HG02610 (cell line): ENCODE measurements at regions not wholly inside any gene's neighbourhood (a gene's known extent, or its start where the extent isn't known, plus 50 kb on each side); places are given as distances from the start of the nearest gene placed in this dataset.

Experiments
- ATAC-seq: cut with Tn5 transposase; IDR thresholded peaks from one replicate; pipeline ENCODE4 v1.9.1; 2021; ENCODE audit warnings: mild to moderate bottlenecking, moderate library complexity; ENCODE audit not compliant: unreplicated experiment

DNA sequence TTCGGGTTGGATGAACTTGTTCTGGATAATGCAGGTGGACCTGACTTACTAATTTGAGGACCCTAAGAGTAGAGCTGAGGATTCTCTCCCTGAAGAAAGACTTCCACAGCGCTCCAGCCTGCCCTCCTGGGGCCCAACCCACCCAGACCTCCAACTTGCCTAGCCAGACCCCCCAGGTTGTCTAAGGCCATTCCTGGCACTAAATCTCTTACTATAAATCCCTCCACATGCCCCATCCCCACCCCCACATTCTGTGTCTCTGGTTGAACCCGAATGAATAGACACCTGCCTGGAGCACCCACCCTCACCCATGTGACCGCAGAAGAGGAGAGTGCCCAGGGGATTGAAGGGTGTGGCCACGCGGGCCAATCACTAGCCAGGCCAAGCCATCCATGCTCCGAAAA is 1480.0 kb downstream of the TBC1D22A start:
- no peak for ATAC-seq

DNA sequence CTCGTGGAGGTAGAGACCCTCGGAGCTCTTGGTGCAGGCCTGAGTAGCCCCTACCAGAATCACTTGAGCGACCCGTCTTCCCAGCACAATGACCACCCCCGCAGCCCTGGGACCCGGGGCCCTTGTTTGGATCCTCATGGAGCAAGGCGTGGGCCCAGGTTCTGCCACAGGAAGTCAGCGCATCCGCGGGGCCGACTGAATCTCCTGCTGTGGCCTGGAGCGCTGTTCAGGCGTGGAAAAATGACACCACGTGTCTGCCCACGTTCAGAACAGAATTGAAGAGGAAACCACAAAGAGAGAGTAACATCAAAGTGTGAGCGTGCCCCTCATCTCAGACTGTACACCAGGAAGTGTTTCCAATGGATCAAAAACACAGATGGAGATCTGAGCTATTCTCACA is 1479.2 kb downstream of the TBC1D22A start:
- no peak for ATAC-seq

DNA sequence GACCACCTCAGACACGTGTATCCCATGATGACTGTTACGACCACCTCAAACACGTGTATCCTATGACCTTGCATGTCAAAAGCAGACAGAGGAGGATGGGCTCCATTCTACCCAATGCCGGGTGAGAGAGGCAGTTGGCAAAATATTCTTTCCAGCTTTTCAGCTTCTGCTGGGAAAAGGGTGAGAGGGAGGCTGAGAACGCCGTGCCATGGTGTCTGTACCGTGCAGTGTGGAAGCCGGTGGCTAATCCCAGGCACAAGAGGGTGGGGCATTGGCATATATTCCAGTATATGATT is 1478.4 kb downstream of the TBC1D22A start:
- no peak for ATAC-seq

DNA sequence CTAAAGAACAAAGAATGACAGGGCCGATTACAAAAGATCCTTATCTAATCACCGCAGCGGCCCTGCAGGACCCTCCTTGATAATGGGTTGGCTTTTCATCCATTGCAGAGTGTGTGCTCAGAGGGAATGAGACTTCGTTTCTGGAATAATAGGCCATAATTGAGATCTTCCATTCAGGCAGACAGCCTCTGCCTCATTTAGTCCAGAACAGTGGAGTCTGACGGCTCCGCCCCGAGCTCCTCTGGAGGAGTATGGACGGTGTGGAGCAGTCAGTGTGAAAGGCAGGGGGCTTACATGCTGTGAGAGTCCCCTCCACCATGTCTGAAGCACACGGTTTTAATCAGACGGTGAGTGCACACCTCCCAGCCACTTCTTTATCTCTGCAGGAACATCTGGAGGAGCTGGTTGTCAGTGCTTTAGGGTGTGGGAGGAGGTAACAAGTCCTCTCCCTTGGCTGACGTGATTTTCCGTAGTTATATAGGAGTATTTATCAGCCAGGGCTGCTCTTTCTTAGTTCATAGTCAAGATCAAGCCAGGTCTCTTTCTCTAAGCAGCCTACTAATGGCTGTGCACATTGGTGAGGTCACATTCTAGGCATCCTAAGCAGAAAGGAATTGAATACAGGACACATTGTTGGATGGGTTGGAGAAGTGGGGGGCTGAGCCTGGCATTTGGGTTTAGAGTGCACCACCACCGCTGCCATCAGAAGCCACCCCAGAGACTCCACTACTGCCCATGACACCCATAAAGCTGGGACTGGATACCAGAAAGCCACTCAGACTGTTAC is 1477.9 kb downstream of the TBC1D22A start:
- ATAC-seq, result no peak

DNA sequence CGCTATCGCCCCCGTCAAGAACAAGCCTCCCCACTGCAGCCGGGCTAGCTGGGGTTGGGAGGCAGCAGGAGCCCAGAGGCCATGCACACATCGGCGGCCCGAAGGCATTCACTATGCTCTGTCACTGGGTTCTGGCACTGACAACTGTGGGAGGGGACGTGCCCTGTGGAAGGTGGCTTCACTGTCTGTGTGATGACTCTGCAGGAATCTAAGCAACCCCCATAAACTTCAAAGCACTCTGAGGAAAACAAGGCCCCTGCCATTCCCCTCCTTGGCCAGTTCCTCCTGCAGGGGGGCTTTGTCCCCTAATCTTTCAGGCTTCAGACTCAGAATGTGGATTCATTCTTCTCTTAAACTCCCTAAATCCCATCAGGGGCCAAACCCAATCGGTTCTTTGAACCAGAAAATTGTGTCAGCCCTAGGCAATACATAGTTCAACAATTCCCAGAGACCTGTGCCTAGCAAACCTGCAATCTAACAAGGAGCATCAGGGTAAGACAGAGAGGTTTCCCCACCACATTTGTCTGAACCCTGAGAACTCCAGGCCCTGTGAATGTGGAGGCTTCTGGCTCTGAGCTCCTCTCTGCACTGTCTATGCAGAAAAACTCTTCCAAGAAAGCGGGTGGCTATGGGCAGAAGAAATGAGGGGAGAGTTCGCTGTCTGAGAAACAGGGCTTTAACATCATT is 1477.2 kb downstream of the TBC1D22A start:
- no peak for ATAC-seq

DNA sequence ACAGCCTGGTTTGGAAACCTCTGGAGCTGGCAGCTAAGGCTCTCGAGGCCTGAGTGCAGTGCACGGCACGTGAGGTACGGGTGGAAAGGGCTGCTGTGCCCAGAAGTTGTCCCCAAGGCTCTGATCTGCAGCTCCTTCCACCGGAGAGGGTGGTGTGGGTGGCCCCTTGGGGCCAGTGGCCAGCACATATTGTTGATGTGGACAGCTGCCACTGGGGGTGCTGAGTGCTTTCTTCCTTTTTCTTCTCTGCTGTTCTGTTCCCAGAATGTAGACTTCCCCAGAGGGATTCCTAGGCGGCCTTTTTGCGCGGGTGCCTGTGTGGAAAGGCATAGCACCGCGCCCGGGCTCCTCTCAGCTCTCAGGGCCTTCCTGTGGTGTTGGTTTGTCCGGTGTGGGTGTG is 1476.5 kb downstream of the TBC1D22A start:
- no peak for ATAC-seq

DNA sequence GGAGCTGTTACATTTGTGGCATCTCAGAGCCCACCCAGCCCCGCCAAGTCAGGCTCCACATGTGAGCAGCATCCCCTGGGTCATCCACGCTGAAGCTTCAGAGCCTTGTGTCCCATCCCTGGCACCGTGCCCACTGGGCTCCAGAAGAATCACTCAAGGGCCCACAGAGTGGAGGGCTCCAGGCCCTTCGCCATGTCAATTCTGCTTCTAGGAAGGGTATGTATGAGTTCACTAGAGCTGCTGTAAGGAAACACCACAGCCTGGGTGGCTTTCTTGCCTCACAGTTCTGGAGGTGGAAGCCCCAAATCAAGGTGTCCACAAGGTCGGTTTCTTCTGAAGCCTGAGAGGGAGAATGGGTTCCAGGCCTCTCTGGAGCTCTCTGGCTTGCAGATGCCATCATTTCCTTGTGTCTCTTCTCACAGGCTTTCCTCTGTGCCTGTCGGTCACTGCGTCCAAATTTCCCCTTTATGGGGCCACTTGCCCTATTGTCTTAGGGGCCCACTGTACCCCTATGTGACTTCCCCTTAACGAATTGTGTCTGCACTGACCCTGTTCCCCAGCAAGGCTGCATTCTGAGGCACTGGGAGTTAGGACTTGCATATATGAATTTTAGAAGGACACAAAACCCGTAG is 1476.0 kb downstream of the TBC1D22A start:
- no peak for ATAC-seq

DNA sequence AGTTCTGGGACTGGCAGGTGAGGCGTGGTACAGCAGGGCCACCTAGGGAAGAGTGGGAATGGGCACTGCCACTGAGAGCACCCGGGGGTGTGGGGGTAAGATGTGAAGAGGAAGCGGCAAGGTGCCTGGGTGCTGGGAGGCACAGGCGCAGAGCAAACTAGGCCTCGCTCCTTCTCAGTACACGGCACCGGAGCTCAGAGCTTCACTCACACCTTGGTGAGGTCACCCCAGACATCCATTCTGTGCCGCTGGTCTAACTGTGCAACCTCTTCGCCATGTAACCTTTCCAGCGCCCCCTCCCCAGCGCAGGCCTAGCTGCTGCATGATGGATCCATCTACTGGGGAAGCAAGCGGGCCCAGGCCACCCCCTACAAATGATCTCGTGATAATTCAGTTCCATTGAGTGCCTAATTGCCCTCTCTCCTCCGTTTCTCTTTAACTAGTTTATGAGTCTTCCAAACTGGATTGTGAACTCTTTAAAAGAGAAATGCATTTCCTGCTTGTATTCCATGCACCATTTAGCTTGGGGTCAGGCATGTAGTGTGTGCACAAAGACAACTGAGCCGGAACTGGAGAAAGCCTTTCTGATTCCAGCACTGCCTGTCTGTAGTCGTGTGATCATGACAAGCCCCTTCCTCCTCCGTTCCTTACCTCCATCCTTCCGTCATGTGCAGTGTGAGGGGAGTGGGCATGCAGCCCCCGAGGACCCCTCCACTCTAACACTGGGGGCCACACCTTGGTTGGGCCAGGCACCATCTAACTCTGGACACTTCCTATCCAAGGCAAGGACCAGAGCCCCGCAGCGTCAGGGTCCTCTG is 1475.2 kb downstream of the TBC1D22A start:
- ATAC-seq, result no peak

DNA sequence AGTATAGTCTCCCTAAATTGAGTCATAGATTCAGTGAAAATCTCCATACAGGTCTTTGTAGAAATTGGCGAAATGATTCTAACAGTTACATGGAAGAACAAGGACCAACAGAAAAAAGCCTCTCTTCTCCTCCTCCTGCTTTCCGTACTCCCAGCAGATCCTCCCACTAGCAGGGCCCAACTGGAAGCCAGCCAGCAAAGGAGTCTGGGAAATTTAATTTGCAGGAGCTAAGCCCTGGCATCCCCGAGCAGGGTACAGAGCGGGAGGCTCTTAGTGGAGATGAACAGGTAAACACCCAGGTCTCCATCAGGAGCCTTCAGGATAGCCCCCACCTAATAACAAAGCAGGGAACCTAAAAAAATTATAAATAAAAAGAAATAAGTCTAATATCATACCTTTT is 1473.8 kb downstream of the TBC1D22A start:
- ATAC-seq, result no peak

DNA sequence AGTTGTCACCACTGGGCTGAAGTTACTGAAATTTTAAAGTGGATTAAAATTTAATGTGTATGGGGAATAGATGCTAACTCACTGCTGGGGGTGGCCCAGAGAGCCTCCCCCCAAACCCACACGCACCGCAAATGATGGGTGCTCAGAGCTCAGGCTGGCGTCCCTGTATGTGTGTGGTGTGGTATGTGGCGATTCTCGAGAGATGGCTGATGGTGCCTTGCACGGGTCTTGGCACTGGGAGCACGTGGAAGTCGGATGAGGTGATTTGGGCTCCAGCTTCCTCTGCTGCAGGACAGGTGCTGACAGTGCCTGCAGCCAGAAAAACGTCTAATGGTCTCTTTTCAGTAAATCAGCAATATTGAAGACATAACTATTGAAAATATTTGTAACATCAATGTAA is 1473.3 kb downstream of the TBC1D22A start:
- ATAC-seq, result no peak

DNA sequence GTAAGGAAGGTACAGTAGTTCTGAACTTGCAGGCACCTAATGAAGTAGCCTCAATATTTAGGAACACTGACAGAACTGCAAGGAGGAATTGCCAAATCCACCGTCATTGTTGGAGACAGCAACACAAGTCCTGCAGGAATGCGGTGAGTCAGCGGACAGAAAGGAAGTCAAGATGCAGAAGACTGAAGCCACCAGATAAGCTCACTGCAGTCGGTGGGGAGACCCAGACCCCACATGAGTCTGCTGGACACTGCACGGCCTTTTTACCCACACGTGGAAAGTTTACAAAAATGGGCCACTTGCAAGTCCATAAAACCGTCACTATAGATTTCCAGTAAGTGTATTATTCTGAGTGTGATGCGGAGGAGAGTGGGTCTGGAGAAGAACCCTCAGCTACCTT is 1471.6 kb downstream of the TBC1D22A start:
- ATAC-seq, result no peak

DNA sequence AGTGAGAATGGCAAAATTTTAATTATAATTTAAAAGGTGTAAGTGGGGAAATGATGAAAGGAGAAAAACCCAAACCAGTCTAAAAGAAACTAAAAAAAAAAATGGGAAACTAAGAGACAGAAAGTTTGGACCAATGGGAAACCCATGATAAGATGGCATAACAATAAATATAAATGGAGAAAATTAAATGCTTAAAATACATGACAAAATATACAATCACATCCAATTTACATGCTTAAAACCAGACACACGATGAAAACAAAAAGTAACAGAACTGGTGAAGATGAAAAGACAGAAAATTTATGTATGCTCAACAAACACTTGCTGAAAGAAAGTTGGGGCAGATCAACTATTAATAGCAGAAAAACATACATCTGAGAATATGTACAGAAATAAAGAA is 1471.1 kb downstream of the TBC1D22A start:
- no peak for ATAC-seq

DNA sequence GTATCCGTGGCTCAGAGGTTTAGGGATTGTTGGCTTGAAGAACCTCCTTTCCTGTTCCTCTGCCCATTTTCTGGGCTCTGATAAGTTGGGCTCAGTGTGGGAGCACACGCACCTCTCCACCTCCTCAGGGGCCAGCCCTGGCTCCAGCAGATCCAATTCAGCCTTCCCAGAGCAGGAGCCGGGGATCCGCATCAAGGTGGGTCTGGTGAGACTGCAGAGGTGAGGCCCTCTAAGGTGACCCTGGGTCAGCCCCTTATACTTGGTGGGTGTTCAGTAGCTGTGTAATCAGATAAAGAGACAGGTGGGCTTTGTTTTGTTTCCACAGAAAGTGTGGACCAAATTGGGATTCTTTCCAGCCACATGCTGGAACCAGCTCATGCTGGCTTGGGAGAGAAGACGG is 1466.0 kb downstream of the TBC1D22A start:
- no peak for ATAC-seq

DNA sequence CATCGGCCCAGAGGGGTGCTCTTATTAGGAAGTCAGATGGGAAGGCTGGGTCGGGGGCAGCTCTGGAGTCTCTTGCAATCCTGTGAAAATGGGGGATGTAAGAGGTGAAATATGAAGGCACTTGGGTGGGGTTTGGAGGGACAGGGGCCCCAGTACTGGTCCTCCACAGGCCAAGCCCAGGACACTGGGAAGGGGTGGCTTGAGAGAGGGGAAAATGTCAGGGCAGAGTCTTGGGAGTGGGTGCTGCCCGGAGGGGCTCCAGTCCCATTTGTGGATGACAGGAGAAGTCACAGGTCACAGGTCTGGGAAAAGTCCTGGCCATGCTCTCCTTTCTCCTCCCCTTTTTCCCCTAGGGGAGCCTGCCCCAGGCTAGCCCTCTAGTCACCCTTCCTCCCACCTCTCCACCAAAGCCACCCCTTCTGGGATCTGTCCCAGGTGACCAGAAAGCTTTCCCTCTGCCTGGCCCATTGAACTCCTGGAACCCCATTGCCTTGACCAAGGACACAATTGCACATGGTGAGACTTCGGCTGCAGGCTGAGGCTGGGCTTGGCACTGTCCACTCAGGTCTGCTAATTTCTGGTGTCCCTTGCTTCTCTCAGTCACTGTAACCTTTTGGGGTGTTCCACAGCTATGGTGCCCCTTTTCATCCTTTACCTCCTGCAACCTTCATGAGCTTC is 1465.0 kb downstream of the TBC1D22A start:
- no peak for ATAC-seq

DNA sequence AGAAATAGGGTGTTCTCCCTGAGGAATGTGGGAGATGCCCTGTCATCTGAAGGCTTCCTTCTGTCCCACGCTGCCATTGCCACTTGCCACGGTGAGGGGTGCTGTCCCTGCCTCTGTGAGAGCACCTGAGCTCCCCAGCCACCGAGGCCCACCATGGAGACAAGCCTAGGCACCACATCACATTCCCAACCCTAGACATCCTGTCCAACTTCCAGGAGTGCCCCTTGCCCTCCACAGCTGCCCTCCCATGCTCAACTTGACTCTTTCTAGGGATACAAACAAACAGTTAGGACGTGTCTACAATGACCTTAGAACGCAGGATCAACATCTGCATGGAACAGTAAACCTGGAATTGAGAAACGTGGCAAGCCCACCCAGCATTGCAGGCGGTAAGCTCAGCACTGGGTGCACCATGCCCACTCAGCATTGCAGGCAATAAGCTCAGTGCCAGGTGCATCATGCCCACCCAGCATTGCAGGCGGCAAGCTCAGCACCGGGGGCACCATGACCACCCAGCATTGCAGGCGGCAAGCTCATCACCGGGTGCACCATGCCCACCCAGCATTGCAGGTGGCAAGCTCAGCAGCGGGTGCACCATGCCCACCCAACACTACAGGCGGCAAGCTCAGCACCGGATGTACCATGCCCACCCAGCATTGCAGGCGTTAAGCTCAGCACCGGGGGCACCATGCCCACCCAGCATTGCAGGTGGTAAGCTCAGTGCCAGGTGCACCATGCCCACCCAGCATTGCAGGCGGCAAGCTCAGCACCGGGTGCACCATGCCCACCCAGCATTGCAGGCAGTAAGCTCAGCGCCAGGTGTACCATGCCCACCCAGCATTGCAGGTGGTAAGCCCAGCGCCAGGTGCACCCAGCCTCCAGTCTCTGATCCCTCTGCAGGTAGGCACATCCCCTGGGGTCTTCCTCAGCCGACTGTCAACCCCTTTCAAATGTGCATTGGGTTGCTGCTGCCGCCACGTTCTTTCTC is 1463.9 kb downstream of the TBC1D22A start:
- no peak for ATAC-seq

DNA sequence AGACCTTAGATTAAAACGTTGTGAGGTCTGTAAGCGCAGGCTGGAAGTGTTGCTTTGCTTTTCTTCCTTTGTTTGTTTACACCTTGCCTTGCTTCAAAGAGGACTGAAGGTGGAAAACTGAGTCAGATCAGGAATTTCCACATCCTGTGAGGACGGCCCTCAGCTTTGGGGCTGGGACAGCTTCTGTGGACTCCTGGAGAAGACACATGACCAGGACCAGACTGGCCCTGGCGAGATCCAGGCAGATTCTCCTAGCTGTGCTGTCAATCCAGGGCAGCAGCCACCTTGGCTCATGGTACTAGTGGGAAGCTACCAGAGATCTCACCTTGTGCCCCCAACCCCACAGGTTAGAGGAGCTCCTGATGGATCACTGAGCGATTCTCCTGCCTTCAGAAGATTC is 1461.9 kb downstream of the TBC1D22A start:
- no peak for ATAC-seq

DNA sequence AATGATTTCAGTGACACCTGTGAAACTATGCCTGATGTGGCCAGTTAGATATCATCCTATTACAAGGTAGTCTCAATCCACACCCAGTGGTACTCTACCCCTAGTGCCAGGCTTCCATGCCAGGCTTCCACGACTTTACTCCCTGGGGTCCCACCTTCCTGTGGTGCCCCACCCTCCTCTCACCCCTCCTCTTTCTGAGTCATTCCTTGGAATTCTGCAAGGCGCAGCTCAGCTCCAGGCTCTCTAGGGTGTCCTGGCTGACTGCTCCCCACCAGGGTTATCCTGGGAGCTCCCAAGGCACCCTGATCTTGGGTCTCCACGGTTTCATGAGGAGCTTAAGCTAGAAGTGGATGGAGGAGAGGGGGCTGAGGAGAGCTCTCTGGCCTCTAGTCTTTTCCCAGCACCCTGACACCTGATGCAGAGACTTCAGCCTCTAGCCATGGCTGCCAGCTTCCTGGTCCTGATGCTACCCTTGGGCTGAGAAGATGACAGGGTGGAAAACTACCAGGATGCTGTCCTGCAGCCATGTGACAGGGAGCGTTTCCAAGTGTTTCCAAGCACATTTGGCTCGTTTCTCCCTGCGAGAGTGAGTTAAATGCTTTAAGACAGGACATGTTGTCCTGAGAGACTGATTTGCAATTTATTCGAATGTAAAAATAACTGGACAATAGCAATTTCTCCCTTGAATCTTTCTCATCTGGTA is 1461.2 kb downstream of the TBC1D22A start:
- no peak for ATAC-seq

DNA sequence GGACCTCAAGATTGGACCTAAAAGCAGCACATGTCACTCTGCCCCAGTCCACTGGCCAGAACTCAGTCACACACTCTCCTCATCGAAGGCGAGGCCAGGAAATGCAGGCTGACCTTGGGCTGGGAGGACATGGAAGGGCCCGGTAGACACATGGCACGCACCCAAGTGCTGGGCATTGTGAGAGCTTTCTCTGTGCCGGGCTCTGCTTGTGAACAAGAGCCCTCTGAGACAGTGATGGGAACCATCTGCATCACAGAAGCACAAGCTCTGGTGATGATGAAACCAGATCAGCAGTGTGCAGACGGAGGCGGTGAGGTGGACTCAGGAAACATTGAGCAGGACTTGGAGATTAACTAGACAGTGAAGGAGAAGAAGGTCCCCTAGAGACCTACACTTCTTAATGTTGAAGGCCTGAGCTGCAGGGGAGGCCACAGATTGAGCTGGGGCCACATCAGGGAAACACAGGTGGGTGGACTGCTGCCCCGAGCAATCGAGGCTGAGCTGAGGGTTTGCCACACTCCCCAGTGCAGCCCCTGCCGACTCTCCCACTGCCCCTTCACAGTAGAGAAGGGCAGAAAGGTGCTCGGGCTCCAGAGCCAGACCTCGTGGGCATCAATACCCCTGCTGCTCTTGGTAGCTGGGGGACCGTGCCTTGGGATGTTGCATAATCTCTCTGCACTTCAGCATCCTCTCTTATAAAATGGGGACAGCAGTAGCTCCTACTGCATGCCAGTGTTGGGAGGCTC is 1460.5 kb downstream of the TBC1D22A start:
- ATAC-seq, result no peak
